Activated B cell treated with CpG ODN at 0.5 μM for 24 hours (primary cell): ENCODE measurements at regions not wholly inside any gene's neighbourhood (a gene's known extent, or its start where the extent isn't known, plus 50 kb on each side); places are given as distances from the start of the nearest gene placed in this dataset.

ENCODE experiments used
- ATAC-seq: fragments of 200-7000 bp; cut with Tn5 transposase; one replicate; pipeline ENCODE4 v1.10.0; 2021; ENCODE audit warnings: low read depth, mild to moderate bottlenecking, moderate library complexity
- CTCF ChIA-PET: fragments of 350-600 bp; sonication (Branson Sonifier 250); formaldehyde crosslinking; loops from one replicate; lab custom pipeline; 2021; ENCODE audit warnings: antibody characterized with exemption; lab: Charles Lee
- POLR2A ChIA-PET: fragments of 350-600 bp; sonication (Branson Sonifier 250); formaldehyde crosslinking; loops from one replicate; lab custom pipeline; 2021; ENCODE audit warnings: antibody characterized with exemption; lab: Charles Lee
- DNase-seq: peaks from one replicate; pipeline ENCODE4 v3.0.0; 2022
- H3K27ac Mint-ChIP-seq: one replicate; pipeline ENCODE4 v1.8.0; 2020; ENCODE audit warnings: mixed read lengths
- H3K27me3 Mint-ChIP-seq: one replicate; pipeline ENCODE4 v1.8.0; 2021; ENCODE audit warnings: mixed read lengths
- H3K36me3 Mint-ChIP-seq: one replicate; pipeline ENCODE4 v1.8.0; 2021; ENCODE audit warnings: low read depth, mixed read lengths
- H3K4me1 Mint-ChIP-seq: one replicate; pipeline ENCODE4 v1.8.0; 2021; ENCODE audit warnings: mixed read lengths
- H3K4me3 Mint-ChIP-seq: one replicate; pipeline ENCODE4 v1.8.0; 2020; ENCODE audit warnings: mild to moderate bottlenecking, mixed read lengths
- H3K9me3 Mint-ChIP-seq: one replicate; pipeline ENCODE4 v1.8.0; 2020; ENCODE audit warnings: mixed read lengths
- intact Hi-C: fragments of 100-400 bp; cut with micrococcal nuclease; formaldehyde crosslinking; loops from one replicate; pipeline ENCODE4 v1.15.1; 2024
- TF ChIP-seq, protein P1 (sequence below): fragments of 200-600 bp; IDR thresholded peaks from one replicate; pipeline ENCODE4 v1.8.0; 2022; ENCODE audit warnings: antibody characterized with exemption, mild to moderate bottlenecking

GRCh38 chr20:22818636-22819035 is 216.5 kb upstream of the SSTR4 start:
- no peak for DNase-seq
- H3K36me3 Mint-ChIP-seq, result no peaks in the 10 kb centered on the region
- no peaks in the 10 kb centered on the region for H3K4me1 Mint-ChIP-seq
- ChIA-PET CTCF (no interaction called here), POLR2A (no interaction called here)
- H3K27ac Mint-ChIP-seq, result no peak overlapping the region
- H3K27me3 Mint-ChIP-seq, result no peaks in the 10 kb centered on the region
- no peaks in the 10 kb centered on the region for H3K9me3 Mint-ChIP-seq
- intact Hi-C loops, result no loop called here
- TF ChIP-seq, protein P1, sequence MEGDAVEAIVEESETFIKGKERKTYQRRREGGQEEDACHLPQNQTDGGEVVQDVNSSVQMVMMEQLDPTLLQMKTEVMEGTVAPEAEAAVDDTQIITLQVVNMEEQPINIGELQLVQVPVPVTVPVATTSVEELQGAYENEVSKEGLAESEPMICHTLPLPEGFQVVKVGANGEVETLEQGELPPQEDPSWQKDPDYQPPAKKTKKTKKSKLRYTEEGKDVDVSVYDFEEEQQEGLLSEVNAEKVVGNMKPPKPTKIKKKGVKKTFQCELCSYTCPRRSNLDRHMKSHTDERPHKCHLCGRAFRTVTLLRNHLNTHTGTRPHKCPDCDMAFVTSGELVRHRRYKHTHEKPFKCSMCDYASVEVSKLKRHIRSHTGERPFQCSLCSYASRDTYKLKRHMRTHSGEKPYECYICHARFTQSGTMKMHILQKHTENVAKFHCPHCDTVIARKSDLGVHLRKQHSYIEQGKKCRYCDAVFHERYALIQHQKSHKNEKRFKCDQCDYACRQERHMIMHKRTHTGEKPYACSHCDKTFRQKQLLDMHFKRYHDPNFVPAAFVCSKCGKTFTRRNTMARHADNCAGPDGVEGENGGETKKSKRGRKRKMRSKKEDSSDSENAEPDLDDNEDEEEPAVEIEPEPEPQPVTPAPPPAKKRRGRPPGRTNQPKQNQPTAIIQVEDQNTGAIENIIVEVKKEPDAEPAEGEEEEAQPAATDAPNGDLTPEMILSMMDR, result no peak
- ATAC-seq, result no peak
- no peak overlapping the region for H3K4me3 Mint-ChIP-seq

- Mint-ChIP-seq H3K27ac (no peak overlapping the region), H3K4me1 (no peaks in the 10 kb centered on the region), H3K36me3 (no peaks in the 10 kb centered on the region), H3K4me3 (no peak overlapping the region), H3K27me3 (no peaks in the 10 kb centered on the region), H3K9me3 (no peaks in the 10 kb centered on the region)
- intact Hi-C loops, result no loop called here
- DNase-seq, result no peak
- no peak for ATAC-seq
- ChIA-PET CTCF (no interaction called here), POLR2A (no interaction called here)
- TF ChIP-seq, protein P1, result no peak
Observed at GRCh38 chr20:22819112-22819511, 216.0 kb upstream of the SSTR4 start.

- no peaks in the 10 kb centered on the region for H3K9me3 Mint-ChIP-seq
- DNase-seq (no peak), ATAC-seq (no peak)
- no peaks in the 10 kb centered on the region for H3K36me3 Mint-ChIP-seq
- POLR2A ChIA-PET, result no interaction called here
- TF ChIP-seq, protein P1, result no peak
- intact Hi-C loops, result no loop called here
- no peak overlapping the region for H3K27ac Mint-ChIP-seq
- H3K4me3 Mint-ChIP-seq, result no peak overlapping the region
- no peaks in the 10 kb centered on the region for H3K27me3 Mint-ChIP-seq
- H3K4me1 Mint-ChIP-seq, result no peaks in the 10 kb centered on the region
- CTCF ChIA-PET, result no interaction called here
Observed at GRCh38 chr20:22819784-22820183, 215.3 kb upstream of the SSTR4 start.

GRCh38 chr20:22821081-22821727 is 213.9 kb upstream of the SSTR4 start:
- DNase-seq (no peak), ATAC-seq (no peak)
- Mint-ChIP-seq H3K9me3 (no peaks in the 10 kb centered on the region), H3K27me3 (no peaks in the 10 kb centered on the region), H3K27ac (no peak overlapping the region), H3K36me3 (no peaks in the 10 kb centered on the region), H3K4me1 (no peaks in the 10 kb centered on the region), H3K4me3 (no peak overlapping the region)
- TF ChIP-seq, protein P1, result no peak
- ChIA-PET POLR2A (no interaction called here), CTCF (no interaction called here)
- intact Hi-C loops, result no loop called here

DNA sequence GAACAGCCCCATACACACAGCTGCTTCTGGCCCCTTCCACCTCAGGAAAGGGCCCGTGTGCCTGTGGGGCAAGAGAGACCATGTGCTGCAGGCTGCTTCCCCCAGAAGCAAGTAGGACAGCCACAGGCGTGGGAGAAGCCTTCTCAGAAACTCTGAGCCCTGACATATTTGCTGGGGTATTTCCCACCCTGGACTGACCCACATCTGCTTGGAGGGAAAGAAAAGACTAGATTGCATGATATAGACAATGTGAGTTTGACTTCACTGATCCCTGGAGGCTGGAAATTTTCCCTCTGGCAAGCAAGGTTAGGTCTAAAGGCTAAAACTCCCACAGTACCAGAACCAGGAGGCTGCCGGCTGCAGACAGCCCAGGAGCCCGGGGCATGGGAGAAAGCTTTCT is 213.3 kb upstream of the SSTR4 start:
- H3K36me3 Mint-ChIP-seq, result no peaks in the 10 kb centered on the region
- no peak overlapping the region for H3K4me3 Mint-ChIP-seq
- H3K9me3 Mint-ChIP-seq, result no peaks in the 10 kb centered on the region
- TF ChIP-seq, protein P1, result no peak
- no peaks in the 10 kb centered on the region for H3K27me3 Mint-ChIP-seq
- ChIA-PET POLR2A (no interaction called here), CTCF (no interaction called here)
- intact Hi-C loops, result no loop called here
- DNase-seq (no peak), ATAC-seq (no peak)
- H3K4me1 Mint-ChIP-seq, result no peaks in the 10 kb centered on the region
- no peak overlapping the region for H3K27ac Mint-ChIP-seq
